PC-3 (cell line): ENCODE measurements at regions not wholly inside any gene's neighbourhood (a gene's known extent, or its start where the extent isn't known, plus 50 kb on each side); places are given as distances from the start of the nearest gene placed in this dataset.

Experiments
- ATAC-seq: fragments of 200-7000 bp; cut with Tn5 transposase; 2 replicates; pipeline ENCODE4 v1.9.1; 2020; ENCODE audit warnings: mild to moderate bottlenecking, moderate library complexity
- BruUV-seq: library from RNA; stranded (reverse); fragments of 400-500 nt; replicated peaks from 2 replicates; lab custom pipeline; 2021; lab: Mats Ljungman, UMichigan
- CTCF ChIA-PET: fragments of 300-600 bp; sonication (Branson Sonifier 250); formaldehyde crosslinking; loops from one replicate; lab custom pipeline; 2022; ENCODE audit warnings: antibody characterized with exemption; lab: Charles Lee
- POLR2A ChIA-PET: fragments of 300-600 bp; sonication (Branson Sonifier 250); formaldehyde crosslinking; loops from one replicate; lab custom pipeline; 2022; ENCODE audit warnings: antibody characterized with exemption; ENCODE audit not compliant: unreplicated experiment; lab: Charles Lee
- DNase-seq: peaks from one replicate; pipeline ENCODE4 v3.0.0-alpha.2; 2015
- H2AFZ ChIP-seq: fragments of 300-600 bp; sonication (generic); 2 replicates; pipeline ENCODE4 v1.6.0; 2016; ENCODE audit warnings: antibody characterized with exemption, low read length
- H3F3A ChIP-seq: fragments of 300-600 bp; sonication (generic); one replicate; pipeline ENCODE4 v1.6.0; 2017; ENCODE audit warnings: antibody characterized with exemption, low read length, control low read depth, mild to moderate bottlenecking; ENCODE audit not compliant: unreplicated experiment
- H3K27ac ChIP-seq: fragments of 300-600 bp; sonication (generic); 2 replicates; pipeline ENCODE4 v1.5.1; 2016; ENCODE audit warnings: mild to moderate bottlenecking, low read length
- H3K27me3 ChIP-seq: fragments of 300-600 bp; sonication (generic); 2 replicates; pipeline ENCODE4 v1.6.1; 2016; ENCODE audit warnings: low read length, mixed read lengths
- H3K36me3 ChIP-seq: fragments of 300-600 bp; sonication (generic); 2 replicates; pipeline ENCODE4 v1.6.1; 2016; ENCODE audit warnings: low read depth, mixed run types, low read length, mixed read lengths
- H3K4me1 ChIP-seq: fragments of 300-600 bp; sonication (generic); 2 replicates; pipeline ENCODE4 v1.5.1; 2016; ENCODE audit warnings: low read length; ENCODE audit not compliant: insufficient read depth
- H3K4me2 ChIP-seq: fragments of 300-600 bp; sonication (generic); 2 replicates; pipeline ENCODE4 v1.6.0; 2016; ENCODE audit warnings: low read length
- H3K4me3 ChIP-seq: fragments of 300-600 bp; sonication (generic); 2 replicates; pipeline ENCODE4 v1.5.1; 2016; ENCODE audit warnings: mild to moderate bottlenecking, low read length, mixed read lengths
- H3K79me2 ChIP-seq: fragments of 300-600 bp; sonication (generic); 2 replicates; pipeline ENCODE4 v1.6.1; 2017; ENCODE audit warnings: low read length, mixed read lengths
- H3K9ac ChIP-seq: fragments of 300-600 bp; sonication (generic); 2 replicates; pipeline ENCODE4 v1.6.0; 2016; ENCODE audit warnings: mild to moderate bottlenecking, low read length
- H3K9me2 ChIP-seq: fragments of 300-600 bp; sonication (generic); replicated peaks from 2 replicates; pipeline ENCODE4 v1.6.1; 2016; ENCODE audit warnings: mixed run types, low read length, mixed read lengths
- H3K9me3 ChIP-seq: fragments of 300-600 bp; sonication (generic); 2 replicates; pipeline ENCODE4 v1.6.1; 2016; ENCODE audit warnings: low read length, mixed read lengths
- H4K20me1 ChIP-seq: fragments of 300-600 bp; sonication (generic); 2 replicates; pipeline ENCODE4 v1.6.1; 2016; ENCODE audit warnings: low read length, mixed read lengths
- EZH2 ChIP-seq: fragments of 300-600 bp; sonication (generic); IDR thresholded peaks from one replicate; pipeline ENCODE4 v1.6.1; 2017; ENCODE audit warnings: antibody characterized with exemption, mild to moderate bottlenecking, low read length; ENCODE audit not compliant: unreplicated experiment
- EZH2phosphoT487 ChIP-seq: fragments of 300-600 bp; sonication (generic); IDR thresholded peaks from 2 replicates; pipeline ENCODE4 v1.6.1; 2018; ENCODE audit warnings: mild to moderate bottlenecking, antibody characterized with exemption, low read length, borderline replicate concordance
- intact Hi-C: fragments of 100-400 bp; cut with micrococcal nuclease; formaldehyde crosslinking; loops from 2 replicates; pipeline ENCODE4 v1.9.0; 2023
- TF ChIP-seq, protein P1 (sequence below): fragments of 300-600 bp; sonication (generic); conservative IDR thresholded peaks from 2 replicates; pipeline ENCODE4 v1.5.1; 2017; ENCODE audit warnings: antibody characterized with exemption, low read depth, mild to moderate bottlenecking, low read length

DNA sequence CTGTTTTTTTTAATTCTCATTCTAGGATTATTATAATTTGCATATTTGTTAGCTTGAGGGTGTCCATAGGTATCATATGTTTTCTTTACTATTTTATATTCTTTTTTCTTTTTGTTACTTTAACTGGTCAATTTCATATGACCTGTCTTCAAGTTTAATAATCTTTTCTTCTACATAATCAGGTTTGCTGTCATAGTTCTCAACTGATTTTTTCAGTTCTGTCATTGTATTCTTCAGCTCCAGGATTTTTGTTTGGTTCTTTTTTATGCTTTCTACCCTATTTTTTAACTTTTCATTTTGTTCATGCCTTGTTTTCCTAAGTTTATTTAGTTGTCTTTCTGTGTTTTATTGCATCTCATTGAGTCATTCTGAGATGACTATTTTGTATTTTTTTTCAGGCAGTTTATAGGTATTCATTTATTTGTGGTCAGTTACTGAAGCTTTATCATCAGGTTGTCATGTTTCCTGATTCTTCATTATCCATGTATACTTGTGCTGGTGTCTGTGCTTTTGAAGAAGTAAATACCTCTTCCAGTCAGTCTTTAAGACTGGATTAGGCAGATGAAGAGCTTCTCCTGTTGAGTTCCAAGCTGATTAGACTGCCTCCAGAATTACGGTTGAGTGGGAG is 220.3 kb upstream of the VEGFC start:
- H3K79me2 ChIP-seq, result no peaks in the 10 kb centered on the region
- DNase-seq (peak; percentile 23), ATAC-seq (no peak)
- CTCF ChIA-PET, result no interaction called here
- H3K27me3 ChIP-seq, result no peaks in the 10 kb centered on the region
- H4K20me1 ChIP-seq, result no peaks in the 10 kb centered on the region
- H2AFZ ChIP-seq, result no peak overlapping the region
- no peaks in the 10 kb centered on the region for H3K9me2 ChIP-seq
- peaks cover 4% of the 10 kb centered on the region for H3F3A ChIP-seq
- no TSS peak for BruUV-seq
- intact Hi-C loops, result no loop called here
- POLR2A ChIA-PET, result no interaction called here
- H3K9me3 ChIP-seq, result 0 out of 2 replicates have a peak, but pooled peaks cover 14% of the 10 kb centered on the region
- H3K4me3 ChIP-seq, result no peak overlapping the region
- H3K9ac ChIP-seq, result no peak overlapping the region
- peaks cover 5% of the 10 kb centered on the region; the same call in 1 of the 2 replicates for H3K36me3 ChIP-seq
- TF ChIP-seq EZH2phosphoT487 (no peak), EZH2 (no peak)
- TF ChIP-seq, protein P1, sequence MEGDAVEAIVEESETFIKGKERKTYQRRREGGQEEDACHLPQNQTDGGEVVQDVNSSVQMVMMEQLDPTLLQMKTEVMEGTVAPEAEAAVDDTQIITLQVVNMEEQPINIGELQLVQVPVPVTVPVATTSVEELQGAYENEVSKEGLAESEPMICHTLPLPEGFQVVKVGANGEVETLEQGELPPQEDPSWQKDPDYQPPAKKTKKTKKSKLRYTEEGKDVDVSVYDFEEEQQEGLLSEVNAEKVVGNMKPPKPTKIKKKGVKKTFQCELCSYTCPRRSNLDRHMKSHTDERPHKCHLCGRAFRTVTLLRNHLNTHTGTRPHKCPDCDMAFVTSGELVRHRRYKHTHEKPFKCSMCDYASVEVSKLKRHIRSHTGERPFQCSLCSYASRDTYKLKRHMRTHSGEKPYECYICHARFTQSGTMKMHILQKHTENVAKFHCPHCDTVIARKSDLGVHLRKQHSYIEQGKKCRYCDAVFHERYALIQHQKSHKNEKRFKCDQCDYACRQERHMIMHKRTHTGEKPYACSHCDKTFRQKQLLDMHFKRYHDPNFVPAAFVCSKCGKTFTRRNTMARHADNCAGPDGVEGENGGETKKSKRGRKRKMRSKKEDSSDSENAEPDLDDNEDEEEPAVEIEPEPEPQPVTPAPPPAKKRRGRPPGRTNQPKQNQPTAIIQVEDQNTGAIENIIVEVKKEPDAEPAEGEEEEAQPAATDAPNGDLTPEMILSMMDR, result no peak
- H3K27ac ChIP-seq, result no peak overlapping the region
- H3K4me2 ChIP-seq, result no peak overlapping the region
- H3K4me1 ChIP-seq, result peaks cover 25% of the 10 kb centered on the region

DNA sequence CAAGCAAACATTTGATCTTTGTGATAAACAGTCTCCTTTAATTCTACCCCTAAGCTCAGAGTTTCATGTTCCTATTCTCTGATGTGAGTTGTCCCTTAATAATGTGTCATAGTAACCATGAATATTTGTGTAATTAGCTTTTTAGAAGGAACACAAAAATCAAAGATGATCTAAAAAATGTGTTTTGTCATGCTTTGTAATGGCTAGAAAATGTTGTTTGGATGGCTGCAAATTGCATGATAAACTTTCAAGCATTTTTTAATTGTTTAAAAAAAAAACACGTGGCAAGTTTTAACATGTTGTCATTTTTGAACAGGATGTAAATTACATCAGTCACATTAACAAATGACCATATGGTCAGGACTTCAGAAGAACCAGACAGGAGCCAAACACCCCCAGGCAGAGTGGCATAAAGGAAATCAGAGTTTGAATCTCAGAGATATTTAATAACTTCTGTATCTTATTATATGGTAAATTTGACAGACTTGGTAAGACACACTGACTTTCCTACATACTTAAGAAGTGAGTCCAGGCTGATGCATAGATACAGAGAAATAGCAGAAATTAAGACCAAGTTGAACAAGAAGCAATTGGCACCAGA is 223.9 kb upstream of the VEGFC start:
- Histone ChIP-seq H3K27me3 (no peaks in the 10 kb centered on the region), H3K4me3 (no peak overlapping the region), H3K36me3 (peaks cover 5% of the 10 kb centered on the region; the same call in 1 of the 2 replicates), H3K4me1 (0 out of 2 replicates have a peak, but pooled peaks cover 6% of the 10 kb centered on the region), H4K20me1 (no peaks in the 10 kb centered on the region), H3K27ac (0 out of 2 replicates have a peak overlapping the region, but pooled peaks have one; percentile 4), H3K9ac (no peak overlapping the region), H3F3A (no peaks in the 10 kb centered on the region), H3K9me3 (0 out of 2 replicates have a peak, but pooled peaks cover 9% of the 10 kb centered on the region), H2AFZ (peak overlapping the region; percentile 11; the same call in 1 of the 2 replicates), H3K79me2 (no peaks in the 10 kb centered on the region), H3K9me2 (no peaks in the 10 kb centered on the region), H3K4me2 (no peak overlapping the region)
- intact Hi-C loops, result no loop called here
- ChIA-PET CTCF (no interaction called here), POLR2A (no interaction called here)
- TF ChIP-seq EZH2phosphoT487 (no peak), EZH2 (no peak)
- TF ChIP-seq, protein P1, result no peak
- no TSS peak for BruUV-seq
- ATAC-seq (no peak), DNase-seq (peak; percentile 14)

DNA sequence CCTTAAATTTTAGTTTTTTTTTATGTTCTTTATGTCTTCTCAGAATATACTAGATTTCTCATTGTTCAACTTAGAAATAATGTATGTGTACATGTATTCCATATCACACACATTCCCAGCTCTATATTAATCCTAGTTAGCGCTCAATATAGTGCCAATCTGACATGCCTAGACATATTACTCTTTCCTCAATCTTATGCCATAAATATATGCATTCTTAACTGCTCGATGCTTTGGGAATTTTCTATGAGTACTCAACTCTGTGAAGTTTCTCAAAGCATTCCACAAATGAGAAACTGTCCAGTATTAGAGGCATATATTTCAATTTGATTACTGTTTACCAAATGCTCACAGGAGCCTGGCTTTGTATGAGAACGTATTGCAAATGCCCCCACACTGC is 231.2 kb upstream of the VEGFC start:
- no peaks in the 10 kb centered on the region for H3K36me3 ChIP-seq
- no peaks in the 10 kb centered on the region for H3K9me2 ChIP-seq
- no peaks in the 10 kb centered on the region for H3K79me2 ChIP-seq
- POLR2A ChIA-PET, result no interaction called here
- H3K9me3 ChIP-seq, result no peaks in the 10 kb centered on the region
- TF ChIP-seq EZH2, result no peak
- TF ChIP-seq, protein P1, result no peak
- H3K27ac ChIP-seq, result no peak overlapping the region
- CTCF ChIA-PET, result no interaction called here
- no peak overlapping the region for H3K4me3 ChIP-seq
- no peak overlapping the region for H3K9ac ChIP-seq
- H3K4me2 ChIP-seq, result no peak overlapping the region
- no TSS peak for BruUV-seq
- DNase-seq (no peak), ATAC-seq (no peak)
- H3F3A ChIP-seq, result no peaks in the 10 kb centered on the region
- no peaks in the 10 kb centered on the region for H3K27me3 ChIP-seq
- intact Hi-C loops, result no loop called here
- H4K20me1 ChIP-seq, result no peaks in the 10 kb centered on the region
- H3K4me1 ChIP-seq, result no peaks in the 10 kb centered on the region
- H2AFZ ChIP-seq, result no peak overlapping the region
